Tongue (tissue), 1 donor: ENCODE measurements at regions not wholly inside any gene's neighbourhood (a gene's known extent, or its start where the extent isn't known, plus 50 kb on each side); places are given as distances from the start of the nearest gene placed in this dataset.
"Not testable (repeated sequence)": the region's sequence is repeated elsewhere in the genome, so short reads cannot be mapped to it uniquely, and the experiment has no call there.

Experiments
- DNase-seq: peaks from one replicate; pipeline ENCODE4 v3.0.0-alpha.2; 2015

DNA sequence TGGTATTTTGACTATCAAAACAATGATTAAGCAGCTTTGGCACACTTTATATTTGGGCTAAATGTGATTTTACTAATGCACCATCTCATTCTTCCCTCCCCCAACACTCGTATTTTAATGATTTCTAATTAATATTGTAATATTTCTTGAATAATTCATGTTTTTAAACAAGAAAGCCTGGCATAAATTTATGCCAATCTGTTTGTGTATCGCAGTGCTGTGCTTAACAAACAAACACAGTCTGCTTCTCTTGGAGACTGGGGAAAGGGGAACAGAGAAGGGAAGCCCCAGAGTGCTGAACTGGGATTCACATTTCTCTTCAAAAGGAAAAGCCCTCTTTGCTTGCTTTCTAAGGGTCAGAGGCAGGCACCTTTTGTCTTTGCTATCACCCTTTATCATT, 496.9 kb upstream of the STXBP6 start:
- DNase-seq: no peak

DNA sequence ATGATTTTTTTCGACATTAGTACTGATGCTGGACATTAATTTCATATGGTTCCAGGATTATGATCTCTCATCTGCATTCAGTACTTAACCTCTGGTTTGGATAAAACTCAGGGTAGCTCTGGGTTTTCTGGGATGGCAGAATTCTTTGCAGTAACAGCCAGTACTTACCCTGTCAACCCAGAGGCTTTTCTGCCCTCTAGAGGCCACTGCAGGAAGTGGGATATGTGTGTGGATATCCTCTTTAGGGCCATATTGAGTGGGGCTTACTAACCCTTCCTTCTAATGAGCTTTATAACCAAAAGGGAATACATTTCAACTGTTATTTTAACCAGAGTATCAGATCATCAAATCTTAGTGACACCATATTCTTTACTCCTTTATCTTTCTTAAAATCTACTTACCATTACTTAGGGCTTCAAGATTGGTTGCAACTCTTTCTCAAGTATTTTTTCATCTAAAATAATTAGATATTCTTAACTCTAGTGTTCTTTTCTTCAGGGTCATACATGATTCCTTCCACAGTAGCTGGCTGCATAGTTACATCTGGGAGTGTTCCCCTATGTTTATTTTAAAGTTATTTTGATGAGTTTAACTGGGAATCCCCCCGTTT, 488.0 kb upstream of the STXBP6 start:
- peak; percentile 38 for DNase-seq

DNA sequence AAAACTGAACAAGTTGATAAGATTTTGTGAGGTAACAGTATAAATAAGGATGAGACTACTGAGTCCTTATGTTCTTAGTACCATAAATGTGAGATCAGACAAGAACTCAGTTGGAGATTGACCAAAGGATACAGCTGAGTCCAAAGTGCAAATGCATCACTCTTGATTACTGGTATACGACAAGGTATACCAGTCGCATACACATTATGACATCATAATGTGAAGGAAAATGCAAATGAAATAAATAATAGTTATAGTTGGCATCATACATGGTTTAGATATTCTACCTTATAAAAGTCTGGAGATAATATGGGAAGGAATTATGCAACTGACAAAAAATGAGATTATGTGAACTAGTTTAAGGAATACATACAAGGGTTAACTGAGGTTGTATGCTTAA, 476.3 kb upstream of the STXBP6 start:
- DNase-seq: no peak

DNA sequence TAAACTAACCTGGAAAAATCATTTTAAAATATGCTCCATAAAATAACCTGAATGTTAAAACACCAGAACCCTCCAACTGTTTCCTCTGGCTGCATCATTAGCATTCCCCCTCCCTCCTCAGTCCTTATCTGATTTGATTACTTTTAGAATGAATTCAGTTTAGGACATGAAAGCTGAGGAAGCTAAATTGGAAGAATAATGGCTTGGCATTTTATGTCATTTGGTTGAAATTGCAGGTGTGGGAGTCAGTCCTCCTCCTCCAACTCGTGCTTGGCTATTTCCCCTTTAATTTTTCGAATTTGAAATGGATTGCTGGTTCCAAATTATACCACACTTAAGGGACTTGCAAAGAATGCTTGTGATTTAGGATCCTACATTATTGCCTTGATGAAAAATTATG, 473.0 kb upstream of the STXBP6 start:
- DNase-seq: no peak

DNA sequence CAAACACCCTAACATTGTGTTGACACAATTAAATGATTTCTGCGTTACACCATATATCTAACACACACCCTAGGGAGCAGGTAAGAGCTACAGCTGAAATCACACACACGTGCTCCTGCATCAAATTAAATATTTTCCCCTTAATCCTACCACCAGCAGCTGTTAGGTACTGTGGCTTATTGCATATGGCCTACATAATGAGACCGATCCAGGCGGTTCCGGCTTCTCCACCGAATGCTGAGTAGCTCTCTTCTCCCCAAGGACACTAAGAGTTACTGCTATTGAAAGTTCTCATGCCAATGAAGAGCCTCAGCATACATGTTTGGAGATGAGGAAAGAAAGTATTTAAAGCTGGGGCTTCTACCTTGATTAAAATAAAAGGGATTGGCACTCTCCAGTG, 472.2 kb upstream of the STXBP6 start:
- peak; percentile 24 for DNase-seq

DNA sequence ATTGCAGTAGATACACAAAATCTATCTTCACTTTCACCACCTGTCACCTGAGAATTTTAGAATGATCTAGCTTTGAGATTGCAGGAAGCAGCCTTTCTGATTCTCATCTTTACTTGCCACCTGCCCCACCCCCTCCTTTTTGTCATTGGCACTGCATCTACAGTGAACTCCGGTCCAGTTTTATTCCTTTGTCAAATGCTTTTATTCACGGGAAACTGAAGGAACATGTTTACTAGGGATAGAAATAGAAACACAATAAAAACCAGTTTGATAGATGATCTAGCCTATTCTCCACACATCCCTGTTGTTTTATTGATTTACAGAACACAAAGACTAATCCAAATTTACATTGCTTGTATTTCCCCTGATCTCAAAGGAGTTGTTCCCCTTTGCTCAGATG, 471.7 kb upstream of the STXBP6 start:
- no peak for DNase-seq

DNA sequence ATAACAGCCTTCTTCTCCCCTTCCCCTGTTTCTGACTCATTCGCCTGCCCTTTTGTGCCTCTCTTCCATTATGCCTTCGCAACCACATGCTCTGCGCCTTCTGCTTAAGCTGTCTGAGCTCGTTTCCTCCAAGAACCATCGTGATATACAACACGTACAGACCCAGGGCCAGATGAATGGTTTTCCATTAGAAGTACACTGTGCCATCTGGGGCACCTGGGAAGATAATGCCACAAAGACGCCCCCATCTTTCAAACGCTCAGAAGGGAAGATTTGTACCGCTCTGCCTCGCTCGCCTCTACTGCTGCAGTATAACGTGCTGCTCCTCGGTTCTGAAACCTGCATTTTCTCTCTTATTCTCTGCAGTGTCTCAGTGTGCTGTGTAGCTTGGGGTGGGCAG, 470.9 kb upstream of the STXBP6 start:
- DNase-seq: no peak

DNA sequence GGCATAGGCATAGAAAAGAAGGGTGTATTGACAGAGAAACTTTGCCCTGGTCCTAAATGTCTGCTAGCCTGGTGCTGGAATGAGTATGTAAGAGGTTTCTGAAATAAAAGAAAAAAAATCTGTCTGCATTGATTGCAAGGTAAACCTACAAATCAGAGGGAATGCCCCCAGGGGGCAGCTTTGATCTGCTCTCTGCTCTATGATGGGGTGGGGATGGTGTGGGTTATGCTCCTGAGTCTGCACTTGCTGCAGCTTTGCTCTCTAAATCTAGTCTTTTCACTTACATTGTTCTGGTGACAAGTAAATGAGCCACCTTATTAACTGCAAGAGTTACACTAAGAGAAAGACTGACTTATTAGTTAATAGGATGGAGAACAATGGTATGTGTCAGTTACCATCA, 468.4 kb upstream of the STXBP6 start:
- no peak for DNase-seq

DNA sequence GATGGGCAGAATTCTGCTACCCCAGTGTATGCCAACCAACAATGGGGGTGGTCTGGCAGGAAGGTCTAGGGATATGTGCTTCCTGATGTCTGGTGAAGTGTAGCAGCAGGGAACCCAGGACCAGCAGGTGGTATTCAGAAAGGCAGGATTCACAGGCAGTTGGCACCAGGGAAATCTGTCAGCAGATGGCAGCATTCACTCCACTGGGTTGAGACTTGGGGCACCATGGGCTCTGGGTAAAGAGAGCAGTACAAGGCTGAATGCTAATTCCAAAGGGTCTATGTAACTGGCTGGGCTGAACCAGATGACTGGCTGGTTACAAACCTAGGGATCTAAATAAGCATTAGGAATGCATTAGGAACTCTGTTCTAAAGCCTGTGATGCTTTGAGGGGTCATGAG, 466.9 kb upstream of the STXBP6 start:
- no peak for DNase-seq

DNA sequence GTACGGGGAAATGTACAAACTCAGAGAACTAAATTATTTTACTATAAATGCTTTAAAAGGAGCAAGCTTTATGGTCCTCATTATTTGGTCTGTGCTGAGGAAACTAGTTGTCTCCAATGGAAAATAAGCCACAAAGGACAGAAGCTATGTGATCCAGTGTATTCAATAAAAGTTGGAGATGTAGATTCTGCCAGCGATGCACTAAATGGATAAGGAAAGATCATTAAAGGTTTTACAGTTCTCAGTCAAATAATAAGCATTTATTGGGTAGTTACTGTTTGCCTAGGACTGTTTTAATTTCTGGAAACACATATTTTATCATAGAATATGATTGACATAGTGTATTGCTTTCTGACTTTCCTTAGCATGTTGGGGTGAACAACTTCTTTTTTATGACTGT, 458.9 kb upstream of the STXBP6 start:
- DNase-seq: no peak

DNA sequence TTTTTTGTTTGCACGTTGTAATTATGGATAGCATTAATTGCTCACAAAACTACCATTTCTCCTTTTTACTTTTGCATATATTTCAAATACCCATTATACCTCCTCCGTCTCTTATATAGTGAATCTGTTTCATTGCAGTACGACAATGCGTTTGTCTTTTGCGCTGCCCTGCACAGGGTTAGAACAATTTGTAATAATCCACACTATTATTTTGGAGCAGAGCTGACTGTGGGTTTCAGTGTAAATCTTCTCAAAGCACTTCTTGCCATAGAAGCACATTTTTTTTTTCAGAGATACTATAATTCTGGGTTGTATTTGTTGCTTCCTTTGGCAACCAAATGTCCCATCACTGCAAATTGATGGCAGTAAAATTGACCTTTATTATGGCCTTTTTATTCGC, 451.8 kb upstream of the STXBP6 start:
- no peak for DNase-seq

DNA sequence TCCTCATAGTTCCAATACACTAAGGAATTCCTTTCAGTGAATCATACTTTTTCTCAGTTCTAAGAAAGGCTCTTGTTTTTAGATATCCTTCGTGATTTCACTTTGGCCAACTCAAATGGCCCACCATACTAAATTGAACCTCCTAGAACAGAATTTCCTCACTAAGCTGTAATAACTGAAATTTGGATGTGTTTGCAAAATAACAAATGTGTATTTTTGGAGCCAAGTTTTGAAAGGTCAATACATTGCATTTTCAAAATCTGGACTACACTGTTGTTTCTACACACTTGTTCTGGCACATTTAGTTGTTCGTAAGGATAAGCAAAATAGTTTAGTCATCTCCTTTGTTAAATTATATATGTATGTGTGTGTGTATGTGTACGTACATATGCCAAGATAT, 439.0 kb upstream of the STXBP6 start:
- peak; percentile 12 for DNase-seq

DNA sequence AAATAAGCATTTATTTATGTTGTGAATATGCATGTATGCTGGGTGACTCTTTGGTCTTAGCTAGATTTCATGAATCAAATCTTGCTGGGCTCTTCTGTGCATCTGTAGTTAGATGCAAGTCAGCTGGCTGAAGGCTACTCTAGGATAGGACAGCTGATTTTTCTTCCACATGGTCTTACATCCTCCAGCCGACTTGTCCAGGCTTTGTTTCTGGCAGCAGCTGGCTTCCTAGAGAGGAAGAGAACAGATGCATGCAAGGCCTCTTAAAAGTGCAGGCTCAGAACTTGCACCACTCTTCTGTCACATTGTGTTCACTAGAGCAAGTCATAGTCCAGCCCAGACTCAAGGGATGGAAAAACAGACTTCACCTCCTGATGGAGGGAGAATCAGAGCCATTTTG, 435.4 kb upstream of the STXBP6 start:
- peak; percentile 70 for DNase-seq

DNA sequence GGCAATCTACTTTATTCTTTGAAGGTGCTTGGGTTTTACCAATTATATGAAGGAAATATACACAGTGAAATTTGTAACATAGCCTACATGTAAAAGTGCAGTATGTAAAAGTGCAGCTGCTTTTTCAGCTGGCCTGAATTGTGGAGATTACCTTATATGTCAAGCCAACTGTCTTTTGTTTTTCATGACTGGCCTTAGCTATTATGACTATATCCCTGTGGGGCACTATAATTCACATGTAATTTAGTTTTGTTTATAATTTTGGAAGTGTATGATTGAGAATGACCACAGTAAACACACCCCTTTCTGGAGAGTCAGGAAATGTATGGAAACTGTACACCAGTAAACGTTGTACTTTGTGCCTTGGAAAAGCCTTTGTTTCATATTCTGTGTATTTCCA, 435.0 kb upstream of the STXBP6 start:
- peak; percentile 44 for DNase-seq

DNA sequence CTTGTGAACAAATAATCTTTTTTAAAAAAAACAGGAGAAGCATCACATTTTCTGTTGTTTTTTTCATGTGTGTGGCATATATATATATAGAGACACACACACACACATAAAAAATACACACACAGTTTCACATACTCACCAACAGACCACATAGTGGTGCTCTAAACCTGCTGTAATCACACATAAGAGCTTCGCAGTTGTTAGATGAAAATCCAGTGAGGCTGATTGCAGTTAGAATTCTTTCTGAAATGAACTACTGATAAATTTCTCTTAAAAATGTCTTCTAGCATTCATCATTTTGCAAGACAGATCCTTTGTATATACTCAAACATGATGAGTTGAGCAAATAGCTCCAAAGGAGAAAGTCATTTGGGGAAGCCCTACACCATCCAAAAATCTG, 434.3 kb upstream of the STXBP6 start:
- peak; percentile 48 for DNase-seq

DNA sequence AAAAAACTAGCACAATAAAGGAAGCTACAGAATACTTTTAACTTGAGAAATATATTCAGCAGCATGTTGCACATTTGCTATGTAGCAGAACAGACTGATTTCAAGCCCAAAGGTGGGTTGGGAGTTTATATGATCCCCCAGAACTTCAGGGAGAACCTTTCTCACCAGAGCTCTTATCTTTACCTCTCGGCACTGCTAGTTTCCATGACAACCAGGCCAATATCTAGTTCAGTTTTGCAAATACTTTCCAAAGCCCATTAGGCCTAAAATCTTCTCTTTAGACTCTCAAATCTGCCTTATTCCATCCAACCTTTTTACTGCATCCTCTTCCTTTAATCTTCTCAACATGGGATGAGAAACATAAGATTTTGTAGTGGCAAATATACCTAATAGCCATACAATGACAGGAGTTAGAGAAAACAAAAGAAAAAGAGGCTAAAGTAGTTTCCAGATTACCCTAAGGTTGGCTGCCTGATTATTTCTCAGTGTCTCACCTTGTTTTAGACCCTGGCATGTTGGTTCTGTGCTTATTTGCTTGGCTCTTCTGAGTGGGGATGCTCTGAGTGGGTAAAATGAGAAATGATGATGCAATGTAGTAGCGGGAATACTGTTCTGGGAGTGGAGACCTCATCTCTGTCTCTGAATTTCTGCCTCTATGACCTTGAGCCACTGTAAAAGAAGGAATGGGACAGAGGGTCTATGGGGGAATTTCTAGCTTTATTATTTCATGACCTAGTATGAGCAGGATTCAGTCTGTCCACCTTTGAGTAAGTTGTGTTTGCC, 427.6 kb upstream of the STXBP6 start:
- DNase-seq: no peak

DNA sequence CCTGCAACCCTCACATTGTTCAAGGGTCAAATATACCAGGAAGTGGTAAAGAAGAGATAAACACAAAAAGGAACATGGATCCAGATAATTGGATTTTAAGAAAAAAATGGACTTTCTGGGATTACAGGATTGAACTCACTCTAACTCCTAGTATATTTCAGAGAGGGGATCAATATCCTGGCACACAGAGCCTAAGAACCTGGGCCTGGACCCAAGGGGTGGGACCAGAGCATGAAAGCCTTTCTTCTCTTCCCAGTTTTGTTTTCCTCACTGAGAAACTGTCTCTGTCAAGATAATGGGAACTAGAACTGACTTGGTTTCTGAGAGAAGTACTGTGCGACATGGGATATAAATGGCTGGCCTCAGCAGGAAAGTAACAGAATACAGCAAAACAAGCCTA, 422.8 kb upstream of the STXBP6 start:
- DNase-seq: no peak

DNA sequence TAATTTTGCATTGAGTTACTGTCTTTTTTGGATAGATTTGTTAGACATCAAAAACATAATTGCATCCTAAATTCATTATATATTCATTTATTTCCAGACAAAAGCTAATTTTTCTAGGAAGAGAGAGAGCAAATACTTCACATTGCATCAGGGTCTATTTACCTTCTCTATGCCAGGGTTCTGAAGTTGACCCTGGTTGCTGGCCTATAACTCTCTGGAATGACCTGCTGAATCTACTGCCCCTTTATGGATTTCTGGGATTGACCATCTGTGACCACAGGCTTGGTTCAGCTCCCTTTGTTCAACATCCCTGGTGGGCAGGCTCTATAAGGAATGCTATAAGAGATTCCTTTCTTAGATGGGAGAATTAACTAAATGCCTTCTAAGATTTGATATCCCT, 414.8 kb upstream of the STXBP6 start:
- no peak for DNase-seq

DNA sequence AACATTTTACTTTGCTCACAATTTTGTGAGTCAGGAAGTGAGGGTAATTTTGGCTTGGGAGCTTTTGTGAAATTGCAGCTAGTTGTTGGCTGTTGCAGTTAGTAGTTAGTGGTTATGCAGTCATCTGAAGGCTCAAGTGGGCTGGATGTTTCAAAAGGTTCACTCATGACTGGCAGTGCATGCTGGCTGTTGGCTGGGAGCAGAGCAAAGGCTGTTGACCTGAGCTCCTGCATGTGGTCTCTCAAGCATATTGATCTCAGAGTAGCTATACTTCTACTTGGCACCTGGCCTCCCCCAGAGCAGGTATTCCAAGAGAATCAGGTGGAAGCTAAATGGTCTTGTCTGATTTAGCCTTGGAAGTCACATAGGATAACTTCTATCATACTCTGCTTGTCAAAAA, 414.1 kb upstream of the STXBP6 start:
- no peak for DNase-seq

DNA sequence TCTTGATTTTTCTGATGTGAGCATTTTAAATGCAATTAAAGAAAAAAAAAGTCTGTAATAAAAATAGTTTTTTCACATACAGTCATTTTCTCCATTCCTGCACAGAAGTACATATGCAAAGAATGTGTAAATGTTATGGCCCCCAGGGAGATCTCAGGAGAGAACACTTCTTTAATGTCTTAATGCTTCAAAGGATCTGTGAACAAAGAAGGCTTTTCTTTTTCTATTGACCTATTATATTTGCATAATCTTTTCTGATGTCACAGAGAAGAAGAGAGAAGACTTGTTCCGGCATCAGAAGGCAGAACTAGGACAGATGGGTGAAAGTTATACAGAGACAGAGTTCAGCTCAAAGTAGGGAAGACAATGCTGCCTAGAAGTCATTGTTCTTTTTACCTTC, 413.5 kb upstream of the STXBP6 start:
- DNase-seq: peak; percentile 22

DNA sequence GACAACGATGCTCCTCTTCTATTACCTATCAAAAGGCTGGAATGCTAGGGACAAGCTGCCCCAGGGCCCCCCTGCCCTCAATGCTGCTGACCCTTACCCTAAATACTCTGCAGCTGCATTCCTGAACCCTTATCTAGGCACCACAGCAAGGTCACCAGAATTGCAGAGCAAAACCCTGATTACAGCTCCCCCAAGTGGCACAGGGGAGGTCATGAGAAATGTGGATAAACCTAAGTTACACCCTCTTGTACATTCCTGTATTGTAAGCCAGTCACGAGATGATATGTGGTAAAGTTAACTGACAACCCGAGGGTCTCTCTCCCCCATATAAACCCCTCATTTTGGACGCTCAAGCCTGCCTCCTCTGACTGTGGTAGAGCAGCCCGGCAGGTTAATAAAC, 411.8 kb upstream of the STXBP6 start:
- DNase-seq: no peak

DNA sequence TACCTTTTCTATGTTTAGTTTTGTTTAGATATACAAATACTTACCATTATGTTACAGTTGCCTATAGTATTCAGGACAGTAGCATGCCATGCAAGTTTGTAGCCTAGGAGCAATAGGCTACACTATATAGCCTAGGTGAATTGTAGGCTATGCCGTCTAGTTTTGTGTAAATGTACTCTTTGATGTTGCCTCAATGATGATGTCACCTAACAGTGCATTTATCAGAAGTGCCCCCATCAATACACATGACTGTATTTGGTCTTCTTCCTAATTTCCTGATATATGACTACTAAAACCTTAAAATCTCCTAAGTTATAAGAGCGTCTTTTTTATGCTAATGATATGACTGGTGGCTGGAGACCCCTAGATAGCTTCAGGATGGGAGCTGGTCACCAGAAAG, 394.4 kb upstream of the STXBP6 start:
- no peak for DNase-seq

DNA sequence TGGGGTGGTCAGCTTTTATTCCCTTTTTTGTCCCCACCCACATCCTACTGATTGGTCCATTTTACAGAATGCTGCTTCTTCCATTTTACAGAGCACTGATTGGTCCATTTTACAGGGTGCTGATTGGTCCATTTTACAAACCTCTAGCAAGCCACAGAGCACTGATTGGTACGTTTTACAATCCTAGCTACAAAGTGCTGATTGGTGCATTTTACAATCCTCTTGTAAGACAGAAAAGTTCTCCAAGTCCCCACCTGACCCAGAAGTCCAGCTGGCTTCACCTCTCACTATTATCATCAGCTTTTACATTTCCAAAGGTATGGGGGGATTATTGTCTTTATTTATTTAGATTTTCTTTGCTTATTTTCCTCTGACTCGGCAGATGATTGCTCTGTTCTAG, 390.4 kb upstream of the STXBP6 start:
- not testable (repeated sequence) for DNase-seq

DNA sequence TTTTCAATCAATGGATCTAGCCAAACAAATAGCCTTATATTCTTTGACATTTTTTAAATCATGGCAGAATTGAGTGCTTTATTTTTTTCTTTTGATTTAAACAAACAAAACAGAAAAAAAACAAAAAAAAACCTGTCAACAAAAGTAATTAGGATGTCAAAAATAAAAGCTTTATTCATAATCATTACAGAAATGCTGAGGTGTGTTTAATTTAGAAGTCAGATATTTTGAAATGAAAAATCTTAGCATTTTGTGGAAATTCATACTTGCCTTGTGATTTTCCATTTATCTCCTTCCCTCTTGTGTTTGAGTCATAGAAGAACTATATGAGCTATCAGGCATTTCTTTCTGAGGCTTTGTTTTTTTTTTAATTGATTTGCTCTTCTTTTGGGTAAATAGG, 387.0 kb upstream of the STXBP6 start:
- DNase-seq: no peak
